Ishikawa (cell line): ENCODE measurements at regions not wholly inside any gene's neighbourhood (a gene's known extent, or its start where the extent isn't known, plus 50 kb on each side); places are given as distances from the start of the nearest gene placed in this dataset.

ENCODE experiments used
- CREB1 ChIP-seq: IDR thresholded peaks from 2 replicates; pipeline ENCODE4 v1.6.1; 2012; ENCODE audit warnings: low read depth
- EGR1 ChIP-seq: IDR thresholded peaks from 2 replicates; pipeline ENCODE4 v1.6.1; 2012
- EP300 ChIP-seq: IDR thresholded peaks from 2 replicates; pipeline ENCODE4 v1.6.1; 2012; ENCODE audit warnings: borderline replicate concordance
- FOXM1 ChIP-seq: IDR thresholded peaks from 2 replicates; pipeline ENCODE4 v1.6.1; 2012; ENCODE audit warnings: low read depth, borderline replicate concordance
- MAX ChIP-seq: IDR thresholded peaks from 2 replicates; pipeline ENCODE4 v1.6.1; 2012
- NFIC ChIP-seq: IDR thresholded peaks from 2 replicates; pipeline ENCODE4 v1.6.1; 2012
- RAD21 ChIP-seq: IDR thresholded peaks from 2 replicates; pipeline ENCODE4 v1.6.1; 2012; ENCODE audit warnings: low read depth
- REST ChIP-seq: IDR thresholded peaks from 2 replicates; pipeline ENCODE4 v1.6.1; 2012; ENCODE audit warnings: low read depth, mild to moderate bottlenecking
- TEAD4 ChIP-seq: IDR thresholded peaks from 2 replicates; pipeline ENCODE4 v1.6.1; 2012
- YY1 ChIP-seq: IDR thresholded peaks from 2 replicates; pipeline ENCODE4 v1.6.1; 2012; ENCODE audit warnings: low read depth
- ZBTB7A ChIP-seq: IDR thresholded peaks from 2 replicates; pipeline ENCODE4 v1.6.1; 2012; ENCODE audit warnings: low read depth

- TF ChIP-seq RAD21 (no peak), REST (no peak), MAX (no peak), FOXM1 (no peak), YY1 (no peak), NFIC (no peak), EGR1 (no peak), ZBTB7A (no peak), TEAD4 (no peak), EP300 (no peak), CREB1 (no peak)
Observed at GRCh38 chr1:223474804-223475203, 81.6 kb downstream of the CCDC185 start.
